COLO829 (cell line): ENCODE measurements at regions not wholly inside any gene's neighbourhood (a gene's known extent, or its start where the extent isn't known, plus 50 kb on each side); places are given as distances from the start of the nearest gene placed in this dataset.
"Not testable (repeated sequence)": the region's sequence is repeated elsewhere in the genome, so short reads cannot be mapped to it uniquely, and the experiment has no call there.

Source experiments
- DNase-seq: peaks from one replicate; pipeline ENCODE4 v3.0.0; 2012; ENCODE audit warnings: low spot score

- peak; percentile 37 for DNase-seq
These were observed 253.0 kb upstream of the P2RY1 start for GRCh38 chr3:152581951-152582350.

GRCh38 chr3:152583963-152584362 lies 251.0 kb upstream of the P2RY1 start:
- DNase-seq = no peak

- DNase-seq = no peak
These were observed 248.0 kb upstream of the P2RY1 start for GRCh38 chr3:152586974-152587373.

- no peak for DNase-seq
These were observed 247.1 kb upstream of the P2RY1 start for GRCh38 chr3:152587861-152588260.

- DNase-seq = no peak
These were observed 245.3 kb upstream of the P2RY1 start for GRCh38 chr3:152589644-152590043.

- no peak for DNase-seq
These were observed 243.4 kb upstream of the P2RY1 start for GRCh38 chr3:152591515-152591914.

GRCh38 chr3:152593242-152593641 lies 241.7 kb upstream of the P2RY1 start:
- DNase-seq = no peak

GRCh38 chr3:152595975-152596821 lies 238.7 kb upstream of the P2RY1 start:
- peak; percentile 50 for DNase-seq

GRCh38 chr3:152596832-152597231 lies 238.1 kb upstream of the P2RY1 start:
- not testable (repeated sequence) for DNase-seq

- DNase-seq = no peak
These were observed 228.8 kb upstream of the P2RY1 start for GRCh38 chr3:152606146-152606545.

- no peak for DNase-seq
These were observed 227.8 kb upstream of the P2RY1 start for GRCh38 chr3:152607179-152607578.

- no peak for DNase-seq
These were observed 226.0 kb upstream of the P2RY1 start for GRCh38 chr3:152608696-152609594.

- no peak for DNase-seq
These were observed 225.0 kb upstream of the P2RY1 start for GRCh38 chr3:152609891-152610290.

GRCh38 chr3:152610622-152611021 lies 224.3 kb upstream of the P2RY1 start:
- DNase-seq = no peak

GRCh38 chr3:152611905-152612304 lies 223.0 kb upstream of the P2RY1 start:
- no peak for DNase-seq

GRCh38 chr3:152613851-152614250 lies 221.1 kb upstream of the P2RY1 start:
- no peak for DNase-seq

GRCh38 chr3:152615681-152616080 lies 219.2 kb upstream of the P2RY1 start:
- DNase-seq = no peak

GRCh38 chr3:152617609-152618008 lies 217.3 kb upstream of the P2RY1 start:
- no peak for DNase-seq

GRCh38 chr3:152618529-152618928 lies 216.4 kb upstream of the P2RY1 start:
- DNase-seq = no peak

GRCh38 chr3:152619691-152620090 lies 215.2 kb upstream of the P2RY1 start:
- no peak for DNase-seq

- DNase-seq = peak; percentile 29
These were observed 214.5 kb upstream of the P2RY1 start for GRCh38 chr3:152620395-152620794.

GRCh38 chr3:152621006-152621868 lies 213.7 kb upstream of the P2RY1 start:
- DNase-seq = peak; percentile 95
